ENCODE measurements at regions not wholly inside any gene's neighbourhood (a gene's known extent, or its start where the extent isn't known, plus 50 kb on each side); places are given as distances from the start of the nearest gene placed in this dataset.
"Not testable (repeated sequence)": the region's sequence is repeated elsewhere in the genome, so short reads cannot be mapped to it uniquely, and the experiment has no call there.

GRCh38 chr5:67963789-67964519 is 251.6 kb upstream of the PIK3R1 start:
- DNase-seq (ENCODE audit: low read depth in 4 of 4, low spot score in 2 of 4), result no peak

- no peak for DNase-seq (ENCODE audit: low read depth in 4 of 4, low spot score in 2 of 4)
These were observed 254.6 kb upstream of the PIK3R1 start for GRCh38 chr5:67960939-67961338.

- DNase-seq (ENCODE audit: low read depth in 4 of 4, low spot score in 2 of 4), result no peak
These were observed 258.2 kb upstream of the PIK3R1 start for GRCh38 chr5:67957374-67957773.

- DNase-seq (ENCODE audit: low read depth in 4 of 4, low spot score in 2 of 4), result no peak
These were observed 261.2 kb upstream of the PIK3R1 start for GRCh38 chr5:67954351-67954750.

- DNase-seq (ENCODE audit: low read depth in 4 of 4, low spot score in 2 of 4), result no peak
These were observed 273.1 kb upstream of the PIK3R1 start for GRCh38 chr5:67942421-67942820.

GRCh38 chr5:67941614-67942401 is 273.7 kb upstream of the PIK3R1 start:
- DNase-seq (ENCODE audit: low read depth in 4 of 4, low spot score in 2 of 4), result no peak

GRCh38 chr5:67935908-67936566 is 279.5 kb upstream of the PIK3R1 start:
- DNase-seq (ENCODE audit: low read depth in 4 of 4, low spot score in 2 of 4), result no peak

- no peak for DNase-seq (ENCODE audit: low read depth in 4 of 4, low spot score in 2 of 4)
These were observed 280.6 kb upstream of the PIK3R1 start for GRCh38 chr5:67934976-67935375.

- DNase-seq (ENCODE audit: low read depth in 4 of 4, low spot score in 2 of 4), result no peak
These were observed 290.0 kb upstream of the PIK3R1 start for GRCh38 chr5:67925511-67925910.

GRCh38 chr5:67921004-67921601 is 294.5 kb upstream of the PIK3R1 start:
- DNase-seq (ENCODE audit: low read depth in 4 of 4, low spot score in 2 of 4), result no peak

- not testable (repeated sequence) for DNase-seq (ENCODE audit: low read depth in 4 of 4, low spot score in 2 of 4)
These were observed 296.0 kb upstream of the PIK3R1 start for GRCh38 chr5:67919532-67919931.

GRCh38 chr5:67917561-67917960 is 298.0 kb upstream of the PIK3R1 start:
- DNase-seq (ENCODE audit: low read depth in 4 of 4, low spot score in 2 of 4), result no peak

GRCh38 chr5:67910546-67910945 is 305.0 kb upstream of the PIK3R1 start:
- no peak for DNase-seq (ENCODE audit: low read depth in 4 of 4, low spot score in 2 of 4)

- no peak for DNase-seq (ENCODE audit: low read depth in 4 of 4, low spot score in 2 of 4)
These were observed 307.3 kb upstream of the PIK3R1 start for GRCh38 chr5:67908126-67908765.

- no peak for DNase-seq (ENCODE audit: low read depth in 4 of 4, low spot score in 2 of 4)
These were observed 311.2 kb upstream of the PIK3R1 start for GRCh38 chr5:67904366-67904765.

GRCh38 chr5:67903656-67904055 is 311.9 kb upstream of the PIK3R1 start:
- DNase-seq (ENCODE audit: low read depth in 4 of 4, low spot score in 2 of 4), result no peak

- no peak for DNase-seq (ENCODE audit: low read depth in 4 of 4, low spot score in 2 of 4)
These were observed 312.4 kb upstream of the PIK3R1 start for GRCh38 chr5:67903121-67903520.

GRCh38 chr5:67902497-67902830 is 313.1 kb upstream of the PIK3R1 start:
- no peak for DNase-seq (ENCODE audit: low read depth in 4 of 4, low spot score in 2 of 4)

GRCh38 chr5:67901814-67902496 is 313.6 kb upstream of the PIK3R1 start:
- DNase-seq (ENCODE audit: low read depth in 4 of 4, low spot score in 2 of 4), result no peak

GRCh38 chr5:67900514-67900913 is 315.0 kb upstream of the PIK3R1 start:
- DNase-seq (ENCODE audit: low read depth in 4 of 4, low spot score in 2 of 4), result no peak
